ENCODE measurements at regions not wholly inside any gene's neighbourhood (a gene's known extent, or its start where the extent isn't known, plus 50 kb on each side); places are given as distances from the start of the nearest gene placed in this dataset.

DNA sequence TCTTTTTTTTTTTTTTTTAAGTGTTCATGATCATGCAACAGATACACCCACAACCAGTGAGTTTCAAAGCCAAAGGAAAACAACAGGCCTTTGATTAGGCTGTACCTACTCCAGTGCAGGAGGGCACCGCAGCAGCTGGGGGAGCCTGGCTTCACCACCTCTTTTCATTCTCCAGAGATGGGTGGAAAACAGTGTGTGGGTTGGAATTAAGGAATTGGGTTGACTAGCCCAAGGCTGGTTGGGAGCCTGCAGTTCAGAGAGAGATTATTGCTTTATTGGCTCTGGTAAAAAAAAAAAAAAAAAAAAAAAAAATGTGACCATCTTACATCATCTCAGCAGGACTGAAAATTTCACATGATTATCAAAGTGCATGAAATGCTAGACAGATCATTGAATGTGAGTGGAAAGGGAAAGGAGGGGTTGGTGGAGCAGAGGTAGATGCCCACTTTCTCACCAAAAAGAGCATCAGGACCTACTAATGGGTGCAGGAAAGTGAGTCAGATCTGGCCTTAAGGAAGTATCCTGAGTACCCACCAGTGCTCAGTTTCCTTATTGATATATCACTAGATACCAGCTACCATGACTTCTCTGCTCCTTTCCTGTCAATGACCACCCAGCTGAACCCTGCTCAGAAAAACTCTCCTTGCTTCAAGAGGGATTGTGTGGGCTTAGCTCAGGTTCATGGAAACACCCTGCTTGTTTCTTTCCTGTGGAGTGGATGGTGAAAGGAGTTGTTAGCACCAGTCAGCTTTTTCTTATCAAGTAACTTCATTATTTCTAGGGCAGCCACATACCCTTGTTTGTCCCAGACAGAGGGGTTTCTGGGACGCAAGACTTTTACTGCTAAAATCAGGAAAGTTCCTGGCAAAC, 54.8 kb upstream of the DYRK2 start:
- DNase-seq, result no peak

DNA sequence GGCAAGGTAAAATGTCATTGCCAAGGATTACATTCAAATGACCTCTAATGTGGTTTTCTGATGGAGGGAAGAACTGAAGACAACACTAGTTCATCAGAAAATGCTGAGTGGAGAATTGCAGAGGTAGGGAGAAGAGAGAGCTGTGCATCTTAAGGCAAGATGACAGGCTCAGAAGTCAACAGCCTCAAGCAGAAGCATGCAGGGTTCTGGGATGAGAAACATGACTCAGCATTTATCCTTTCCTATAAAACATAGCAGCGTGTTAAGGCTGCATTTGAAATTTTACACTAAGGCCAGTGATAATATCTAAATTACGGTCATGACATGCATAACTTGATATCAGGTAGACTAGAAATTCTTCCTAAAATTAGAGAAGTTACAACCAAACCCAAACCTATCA, 53.7 kb upstream of the DYRK2 start:
- DNase-seq, result no peak

DNA sequence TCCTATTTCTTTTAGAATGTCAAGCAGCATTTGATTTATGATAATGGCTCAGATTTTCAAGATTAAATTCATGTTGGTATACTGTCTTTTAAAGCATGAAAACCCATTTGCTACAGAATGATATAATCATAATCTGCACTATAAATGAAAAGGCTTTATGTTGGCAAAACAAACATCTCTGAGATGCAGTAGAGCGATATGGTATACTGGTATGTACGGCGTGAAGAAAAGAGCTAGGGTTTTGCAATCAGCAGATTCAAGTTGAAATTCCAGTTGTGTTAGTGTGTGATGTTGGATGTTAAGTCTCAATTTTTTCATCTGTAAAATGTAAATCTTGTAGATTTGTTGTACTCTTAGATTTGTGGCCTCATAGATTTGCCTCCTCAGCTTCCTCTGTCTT, 53.2 kb upstream of the DYRK2 start:
- no peak for DNase-seq

DNA sequence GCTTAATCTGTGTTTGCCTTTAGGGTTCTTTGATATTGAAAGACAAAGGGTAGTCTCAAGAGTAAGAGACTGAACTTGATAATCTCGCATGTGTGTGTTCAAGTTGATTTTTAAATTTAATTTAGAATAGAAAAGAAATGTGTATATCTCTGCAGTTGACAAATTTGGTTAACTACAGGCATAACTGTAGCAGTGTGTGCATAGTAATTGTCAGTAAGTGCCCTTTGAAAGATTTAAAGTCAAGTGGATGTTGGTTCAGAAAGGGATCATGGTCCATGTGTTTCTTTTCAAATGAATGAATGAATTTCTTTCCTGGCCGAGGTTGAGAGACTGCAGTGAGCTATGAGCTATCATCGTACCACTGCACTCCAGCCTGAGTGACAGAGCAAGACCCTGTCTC, 49.9 kb upstream of the DYRK2 start:
- no peak for DNase-seq
